IMR-90 (cell line): ENCODE measurements at regions not wholly inside any gene's neighbourhood (a gene's known extent, or its start where the extent isn't known, plus 50 kb on each side); places are given as distances from the start of the nearest gene placed in this dataset.

Source experiments
- BHLHE40 ChIP-seq: fragments of 150-350 bp; IDR thresholded peaks from 2 replicates; pipeline ENCODE4 v1.6.1; 2016; ENCODE audit warnings: mild to moderate bottlenecking, low read depth, low read length
- CTCF ChIP-seq: conservative IDR thresholded peaks from 2 replicates; pipeline ENCODE4 v1.5.1; 2012; ENCODE audit warnings: mild to moderate bottlenecking, low read depth, low read length, improper control_type of control experiment
- POLR2A ChIP-seq: IDR thresholded peaks from 2 replicates; pipeline ENCODE4 v1.6.1; 2012; ENCODE audit warnings: mild to moderate bottlenecking, low read depth, low read length
- USF2 ChIP-seq: fragments of 150-350 bp; IDR thresholded peaks from 2 replicates; pipeline ENCODE4 v1.6.1; 2017; ENCODE audit warnings: mild to moderate bottlenecking, antibody characterized with exemption, low read length, low read depth

- no peak for TF ChIP-seq CTCF
- TF ChIP-seq BHLHE40: no peak
- no peak for TF ChIP-seq USF2
- no peak for TF ChIP-seq POLR2A
These were observed 197.7 kb downstream of the RPS24 start for GRCh38 chr10:78231327-78231726.
